ENCODE measurements at regions not wholly inside any gene's neighbourhood (a gene's known extent, or its start where the extent isn't known, plus 50 kb on each side); places are given as distances from the start of the nearest gene placed in this dataset.

- TF ChIP-seq, protein P1, sequence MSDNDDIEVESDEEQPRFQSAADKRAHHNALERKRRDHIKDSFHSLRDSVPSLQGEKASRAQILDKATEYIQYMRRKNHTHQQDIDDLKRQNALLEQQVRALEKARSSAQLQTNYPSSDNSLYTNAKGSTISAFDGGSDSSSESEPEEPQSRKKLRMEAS (IDR thresholded peaks at IDR 0.05; ENCODE audit: insufficient read depth, insufficient read length): no peak
- TF ChIP-seq, protein P2, sequence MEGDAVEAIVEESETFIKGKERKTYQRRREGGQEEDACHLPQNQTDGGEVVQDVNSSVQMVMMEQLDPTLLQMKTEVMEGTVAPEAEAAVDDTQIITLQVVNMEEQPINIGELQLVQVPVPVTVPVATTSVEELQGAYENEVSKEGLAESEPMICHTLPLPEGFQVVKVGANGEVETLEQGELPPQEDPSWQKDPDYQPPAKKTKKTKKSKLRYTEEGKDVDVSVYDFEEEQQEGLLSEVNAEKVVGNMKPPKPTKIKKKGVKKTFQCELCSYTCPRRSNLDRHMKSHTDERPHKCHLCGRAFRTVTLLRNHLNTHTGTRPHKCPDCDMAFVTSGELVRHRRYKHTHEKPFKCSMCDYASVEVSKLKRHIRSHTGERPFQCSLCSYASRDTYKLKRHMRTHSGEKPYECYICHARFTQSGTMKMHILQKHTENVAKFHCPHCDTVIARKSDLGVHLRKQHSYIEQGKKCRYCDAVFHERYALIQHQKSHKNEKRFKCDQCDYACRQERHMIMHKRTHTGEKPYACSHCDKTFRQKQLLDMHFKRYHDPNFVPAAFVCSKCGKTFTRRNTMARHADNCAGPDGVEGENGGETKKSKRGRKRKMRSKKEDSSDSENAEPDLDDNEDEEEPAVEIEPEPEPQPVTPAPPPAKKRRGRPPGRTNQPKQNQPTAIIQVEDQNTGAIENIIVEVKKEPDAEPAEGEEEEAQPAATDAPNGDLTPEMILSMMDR (IDR thresholded peaks at IDR 0.05; ENCODE audit: extremely low read depth in 1 of 2, insufficient read depth in 1 of 2, low read depth in 1 of 2, low read length in 2 of 2): no peak
- TF ChIP-seq EZH2 (IDR thresholded peaks at IDR 0.05; ENCODE audit: borderline replicate concordance, low read depth, low read length, severe bottlenecking): no peak
- no peak for TF ChIP-seq FOS (IDR thresholded peaks at IDR 0.05; ENCODE audit: borderline replicate concordance, insufficient read depth, low read length)
- no peak for TF ChIP-seq POLR2A (IDR thresholded peaks at IDR 0.05; ENCODE audit: low read depth, low read length)
- TF ChIP-seq MYC (IDR thresholded peaks at IDR 0.05; ENCODE audit: low read depth, low read length): no peak
- TF ChIP-seq JUN (IDR thresholded peaks at IDR 0.05; ENCODE audit: borderline replicate concordance, insufficient read depth, insufficient read length, low read depth): no peak
- TF ChIP-seq POLR2AphosphoS5 (IDR thresholded peaks at IDR 0.05; ENCODE audit: insufficient read depth, low read depth, low read length): no peak
Measured at GRCh38 chr6:87945181-87945580, 102.5 kb upstream of the SPACA1 start.
